Left lung (tissue), 4 donors: ENCODE measurements at regions not wholly inside any gene's neighbourhood (a gene's known extent, or its start where the extent isn't known, plus 50 kb on each side); places are given as distances from the start of the nearest gene placed in this dataset.

ENCODE experiments used
- ATAC-seq: fragments of 200-7000 bp; cut with Tn5 transposase; one replicate; pipeline ENCODE4 v1.9.1; 2020; ENCODE audit warnings: moderate library complexity
- DNase-seq, 4 donors: peaks; one replicate each; pipeline ENCODE4 v3.0.0-alpha.2; 2013 to 2020
- H3K27ac ChIP-seq, 2 donors: fragments of 200-600 bp; sonication (generic) in 1 of 2; one replicate each; pipeline versions ENCODE4 v1.5.0 to v1.8.0; 2020 to 2021
- H3K27me3 ChIP-seq, 2 donors: fragments of 200-600 bp; sonication (generic) in 1 of 2; one replicate each; pipeline versions ENCODE4 v1.5.0 to v1.8.0; 2020 to 2021
- H3K36me3 ChIP-seq, 2 donors: fragments of 200-600 bp; sonication (generic) in 1 of 2; one replicate each; pipeline versions ENCODE4 v1.5.0 to v1.8.0; 2020 to 2021
- H3K4me1 ChIP-seq, 2 donors: fragments of 200-600 bp; one replicate each; pipeline ENCODE4 v1.8.0; 2021
- H3K4me3 ChIP-seq, 2 donors: fragments of 200-600 bp; sonication (generic) in 1 of 2; one replicate each; pipeline versions ENCODE4 v1.5.0 to v1.8.0; 2020 to 2021; ENCODE audit warnings: mild to moderate bottlenecking in 1 of 2
- H3K9me3 ChIP-seq, 2 donors: fragments of 200-600 bp; sonication (generic) in 1 of 2; one replicate each; pipeline versions ENCODE4 v1.5.0 to v1.8.0; 2020 to 2021
- intact Hi-C, 2 donors: fragments of 100-400 bp; cut with DNase I; formaldehyde crosslinking; loops; one replicate each; pipeline versions ENCODE4 v1.11.2 to v1.14.2; 2022
- TF ChIP-seq, protein P1 (sequence below), 2 donors: fragments of 200-600 bp; sonication (generic) in 1 of 2; IDR thresholded peaks; one replicate each; pipeline versions ENCODE4 v1.5.0 to v1.8.0; 2021; ENCODE audit warnings: antibody characterized with exemption in 2 of 2
- donor health status: DM: no; HTN: yes; CAD: no.
- donor health status: DM: no; HTN: no; CAD: no.

DNA sequence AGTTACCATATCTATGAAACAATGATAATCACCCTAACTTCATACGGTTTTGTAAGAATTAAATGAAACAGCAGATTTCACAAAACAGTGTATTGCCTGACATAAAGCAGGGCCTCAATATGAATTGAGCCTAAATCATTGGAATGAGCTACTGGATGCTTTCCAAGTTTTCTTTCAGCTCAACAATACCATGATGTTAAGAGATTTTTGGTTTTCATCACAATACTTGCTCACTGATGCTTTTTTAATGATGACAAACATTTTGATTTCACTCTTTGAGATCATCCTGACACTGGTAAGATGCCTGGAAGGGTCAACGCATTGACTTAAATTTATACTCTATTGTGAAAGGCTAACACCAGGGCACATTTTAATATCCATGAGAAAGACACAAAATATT lies 377.5 kb downstream of the ZNF521 start:
- intact Hi-C loops = no loop called here
- ATAC-seq (no peak), DNase-seq (peak in 1 of 4 donors; percentile 66)
- no peaks in the 10 kb centered on the region for H3K4me1 ChIP-seq
- H3K27me3 ChIP-seq = no peaks in the 10 kb centered on the region
- no peak overlapping the region for H3K27ac ChIP-seq
- TF ChIP-seq, protein P1, sequence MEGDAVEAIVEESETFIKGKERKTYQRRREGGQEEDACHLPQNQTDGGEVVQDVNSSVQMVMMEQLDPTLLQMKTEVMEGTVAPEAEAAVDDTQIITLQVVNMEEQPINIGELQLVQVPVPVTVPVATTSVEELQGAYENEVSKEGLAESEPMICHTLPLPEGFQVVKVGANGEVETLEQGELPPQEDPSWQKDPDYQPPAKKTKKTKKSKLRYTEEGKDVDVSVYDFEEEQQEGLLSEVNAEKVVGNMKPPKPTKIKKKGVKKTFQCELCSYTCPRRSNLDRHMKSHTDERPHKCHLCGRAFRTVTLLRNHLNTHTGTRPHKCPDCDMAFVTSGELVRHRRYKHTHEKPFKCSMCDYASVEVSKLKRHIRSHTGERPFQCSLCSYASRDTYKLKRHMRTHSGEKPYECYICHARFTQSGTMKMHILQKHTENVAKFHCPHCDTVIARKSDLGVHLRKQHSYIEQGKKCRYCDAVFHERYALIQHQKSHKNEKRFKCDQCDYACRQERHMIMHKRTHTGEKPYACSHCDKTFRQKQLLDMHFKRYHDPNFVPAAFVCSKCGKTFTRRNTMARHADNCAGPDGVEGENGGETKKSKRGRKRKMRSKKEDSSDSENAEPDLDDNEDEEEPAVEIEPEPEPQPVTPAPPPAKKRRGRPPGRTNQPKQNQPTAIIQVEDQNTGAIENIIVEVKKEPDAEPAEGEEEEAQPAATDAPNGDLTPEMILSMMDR (IDR thresholded peaks at IDR 0.05) = no peak
- no peak overlapping the region for H3K4me3 ChIP-seq
- no peaks in the 10 kb centered on the region for H3K9me3 ChIP-seq
- no peaks in the 10 kb centered on the region for H3K36me3 ChIP-seq

DNA sequence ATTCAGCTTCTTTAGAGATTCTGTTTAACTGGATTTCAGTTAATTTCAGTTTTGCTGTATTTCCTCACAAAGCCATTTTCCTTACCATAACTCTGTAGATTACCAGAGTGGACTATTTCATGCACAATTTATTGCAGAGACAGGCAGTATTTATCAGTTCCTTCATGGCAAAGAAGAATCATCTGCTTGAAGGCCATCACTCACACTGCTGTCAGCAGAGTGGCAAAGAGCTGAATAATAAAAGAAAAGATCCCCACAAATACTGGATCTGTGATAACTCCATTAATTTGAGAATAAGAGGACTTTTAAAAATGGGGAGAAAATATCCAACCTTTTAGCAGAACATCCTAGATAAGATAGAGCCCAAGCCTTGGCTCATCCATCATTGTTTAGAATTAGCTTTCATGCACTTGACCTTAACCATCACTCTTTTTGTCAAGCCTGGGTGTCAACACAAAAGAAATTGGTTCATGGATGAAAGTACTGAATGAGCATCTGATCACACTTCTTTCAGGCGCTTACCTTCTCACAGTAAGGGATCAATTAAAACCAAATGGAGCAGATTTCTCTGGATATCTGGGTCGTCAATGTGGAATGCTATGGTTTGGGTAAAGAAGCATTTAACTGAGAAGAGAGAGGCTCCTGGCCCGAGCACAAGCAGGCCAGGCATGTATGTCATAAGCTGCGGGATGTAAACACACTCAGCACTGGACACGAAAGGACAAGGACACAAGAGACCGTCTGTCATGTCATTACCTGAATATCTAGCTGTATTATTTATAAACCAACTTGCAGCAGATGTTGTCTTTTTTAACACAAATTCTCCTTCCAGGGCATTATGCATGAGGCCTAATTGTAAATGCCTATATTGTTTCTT lies 376.2 kb downstream of the ZNF521 start:
- Histone ChIP-seq H3K4me3 (no peak overlapping the region), H3K36me3 (no peaks in the 10 kb centered on the region), H3K27me3 (no peaks in the 10 kb centered on the region), H3K9me3 (no peaks in the 10 kb centered on the region), H3K27ac (no peak overlapping the region), H3K4me1 (no peaks in the 10 kb centered on the region)
- ATAC-seq (no peak), DNase-seq (no peak)
- intact Hi-C loops = no loop called here
- TF ChIP-seq, protein P1 (IDR thresholded peaks at IDR 0.05) = no peak

DNA sequence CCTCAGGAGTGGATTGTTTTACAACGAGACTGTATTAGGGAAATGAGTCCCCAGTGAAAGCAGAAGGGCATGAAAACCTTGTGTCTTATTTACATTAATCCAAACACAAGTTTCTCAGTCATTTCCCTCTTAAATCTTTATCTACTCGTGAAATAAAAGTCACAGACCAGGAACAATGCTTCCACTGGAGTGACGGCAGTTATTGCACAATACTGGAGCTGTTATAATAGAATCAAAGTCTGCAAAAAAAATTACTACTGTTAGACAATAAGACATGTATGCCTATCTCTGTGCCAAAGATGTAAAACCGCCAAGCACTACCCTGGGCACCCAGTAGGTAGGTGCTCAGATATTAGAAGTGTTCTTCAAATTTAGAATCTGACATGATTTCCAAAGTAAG lies 375.5 kb downstream of the ZNF521 start:
- Histone ChIP-seq H3K36me3 (no peaks in the 10 kb centered on the region), H3K4me3 (no peak overlapping the region), H3K27ac (no peak overlapping the region), H3K9me3 (no peaks in the 10 kb centered on the region), H3K4me1 (no peaks in the 10 kb centered on the region), H3K27me3 (no peaks in the 10 kb centered on the region)
- TF ChIP-seq, protein P1 (IDR thresholded peaks at IDR 0.05) = no peak
- intact Hi-C loops = no loop called here
- ATAC-seq (no peak), DNase-seq (no peak)

DNA sequence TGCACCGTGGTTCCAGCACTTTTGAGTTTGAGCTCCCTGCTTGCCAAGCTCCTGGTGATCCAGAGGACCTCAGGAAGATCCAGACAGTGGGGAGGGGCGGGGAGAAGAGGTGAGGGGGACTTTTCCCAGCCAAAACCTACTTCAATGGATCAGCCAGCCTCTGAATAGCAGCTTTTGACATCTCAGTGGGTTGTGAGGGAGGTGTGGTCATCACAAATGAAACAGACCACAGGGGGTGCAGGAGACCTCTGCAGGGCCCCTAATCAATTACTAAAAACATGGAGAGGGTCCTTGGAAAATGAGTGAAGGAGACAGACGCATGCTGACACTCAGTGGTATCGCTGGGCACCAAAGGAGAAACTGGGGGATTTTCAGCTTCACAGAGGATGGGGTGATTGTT lies 372.7 kb downstream of the ZNF521 start:
- no peaks in the 10 kb centered on the region for H3K9me3 ChIP-seq
- DNase-seq = no peak
- TF ChIP-seq, protein P1 (IDR thresholded peaks at IDR 0.05) = no peak
- H3K27me3 ChIP-seq = no peaks in the 10 kb centered on the region
- ATAC-seq = no peak
- intact Hi-C loops = no loop called here
- no peak overlapping the region for H3K4me3 ChIP-seq
- H3K36me3 ChIP-seq = no peaks in the 10 kb centered on the region
- H3K27ac ChIP-seq = no peak overlapping the region
- H3K4me1 ChIP-seq = no peaks in the 10 kb centered on the region

DNA sequence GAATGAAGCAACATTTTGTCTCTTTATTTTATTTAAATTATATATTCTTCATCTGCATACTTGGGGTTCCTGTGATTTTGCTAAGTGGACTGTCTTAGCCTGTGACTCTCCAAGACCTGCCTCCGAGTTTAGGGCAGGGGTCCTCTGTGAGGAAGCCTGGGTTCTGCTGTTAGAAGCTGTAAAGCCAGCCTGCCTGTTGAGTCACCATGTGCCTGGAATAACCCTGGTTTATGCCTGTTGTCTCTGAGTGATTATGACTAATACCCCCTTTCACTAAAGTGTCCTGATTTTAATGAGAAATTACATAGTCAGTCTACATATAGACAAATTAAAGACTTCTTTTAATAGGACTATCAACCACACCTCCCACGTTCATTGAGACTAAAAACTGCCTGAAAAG lies 369.1 kb downstream of the ZNF521 start:
- Histone ChIP-seq H3K9me3 (no peaks in the 10 kb centered on the region), H3K27ac (no peak overlapping the region), H3K4me3 (no peak overlapping the region), H3K4me1 (peaks cover 0 to 2% of the 10 kb centered on the region in 2 donors), H3K36me3 (no peaks in the 10 kb centered on the region), H3K27me3 (no peaks in the 10 kb centered on the region)
- ATAC-seq (peak; percentile 33), DNase-seq (no peak)
- intact Hi-C loops = no loop called here
- TF ChIP-seq, protein P1 (IDR thresholded peaks at IDR 0.05) = no peak
